GM12864 (cell line): ENCODE measurements at regions not wholly inside any gene's neighbourhood (a gene's known extent, or its start where the extent isn't known, plus 50 kb on each side); places are given as distances from the start of the nearest gene placed in this dataset.

Experiments used
- DNase-seq: peaks from one replicate; pipeline ENCODE4 v3.0.0-alpha.2; 2011; ENCODE audit warnings: low read depth
- H3K4me3 ChIP-seq: 2 replicates; pipeline ENCODE4 v1.5.1; 2011; ENCODE audit warnings: mild to moderate bottlenecking, low read depth, low read length, control low read depth
- TF ChIP-seq, protein P1 (sequence below): IDR thresholded peaks from 2 replicates; pipeline ENCODE4 v1.5.1; 2011; ENCODE audit warnings: low read depth, mild to moderate bottlenecking, moderate library complexity, low read length, control low read depth, inconsistent platforms; ENCODE audit errors: missing control alignments

DNA sequence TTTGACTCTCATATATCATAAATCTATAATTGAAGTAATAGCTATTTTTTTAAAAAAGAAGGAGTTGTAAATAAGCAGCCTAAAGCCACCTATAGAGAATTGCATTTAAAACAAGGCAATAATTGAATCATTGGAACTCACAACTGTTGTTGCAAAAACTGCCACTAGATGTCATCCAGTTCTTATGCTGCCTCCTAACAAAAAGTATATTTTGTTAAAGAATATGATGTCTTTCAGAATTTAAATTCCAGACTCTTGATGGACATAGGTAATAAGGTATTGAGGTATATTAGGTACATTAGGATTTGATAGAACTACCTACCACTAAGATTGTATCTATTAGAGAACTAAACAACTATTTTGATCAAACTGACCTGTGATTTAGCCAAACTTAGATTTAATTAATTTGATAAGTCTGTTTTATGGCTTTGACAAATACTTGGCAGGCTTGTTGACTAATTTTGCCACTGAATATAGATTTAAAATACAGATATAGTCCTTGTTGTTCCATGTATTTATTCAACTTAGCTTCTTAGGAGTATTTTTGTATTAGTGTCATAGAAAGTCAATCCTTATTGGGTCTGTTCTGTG, 401.4 kb downstream of the RPL10L start:
- DNase-seq, result no peak
- TF ChIP-seq, protein P1, sequence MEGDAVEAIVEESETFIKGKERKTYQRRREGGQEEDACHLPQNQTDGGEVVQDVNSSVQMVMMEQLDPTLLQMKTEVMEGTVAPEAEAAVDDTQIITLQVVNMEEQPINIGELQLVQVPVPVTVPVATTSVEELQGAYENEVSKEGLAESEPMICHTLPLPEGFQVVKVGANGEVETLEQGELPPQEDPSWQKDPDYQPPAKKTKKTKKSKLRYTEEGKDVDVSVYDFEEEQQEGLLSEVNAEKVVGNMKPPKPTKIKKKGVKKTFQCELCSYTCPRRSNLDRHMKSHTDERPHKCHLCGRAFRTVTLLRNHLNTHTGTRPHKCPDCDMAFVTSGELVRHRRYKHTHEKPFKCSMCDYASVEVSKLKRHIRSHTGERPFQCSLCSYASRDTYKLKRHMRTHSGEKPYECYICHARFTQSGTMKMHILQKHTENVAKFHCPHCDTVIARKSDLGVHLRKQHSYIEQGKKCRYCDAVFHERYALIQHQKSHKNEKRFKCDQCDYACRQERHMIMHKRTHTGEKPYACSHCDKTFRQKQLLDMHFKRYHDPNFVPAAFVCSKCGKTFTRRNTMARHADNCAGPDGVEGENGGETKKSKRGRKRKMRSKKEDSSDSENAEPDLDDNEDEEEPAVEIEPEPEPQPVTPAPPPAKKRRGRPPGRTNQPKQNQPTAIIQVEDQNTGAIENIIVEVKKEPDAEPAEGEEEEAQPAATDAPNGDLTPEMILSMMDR, result peak; percentile 44
- H3K4me3 ChIP-seq, result no peak overlapping the region

DNA sequence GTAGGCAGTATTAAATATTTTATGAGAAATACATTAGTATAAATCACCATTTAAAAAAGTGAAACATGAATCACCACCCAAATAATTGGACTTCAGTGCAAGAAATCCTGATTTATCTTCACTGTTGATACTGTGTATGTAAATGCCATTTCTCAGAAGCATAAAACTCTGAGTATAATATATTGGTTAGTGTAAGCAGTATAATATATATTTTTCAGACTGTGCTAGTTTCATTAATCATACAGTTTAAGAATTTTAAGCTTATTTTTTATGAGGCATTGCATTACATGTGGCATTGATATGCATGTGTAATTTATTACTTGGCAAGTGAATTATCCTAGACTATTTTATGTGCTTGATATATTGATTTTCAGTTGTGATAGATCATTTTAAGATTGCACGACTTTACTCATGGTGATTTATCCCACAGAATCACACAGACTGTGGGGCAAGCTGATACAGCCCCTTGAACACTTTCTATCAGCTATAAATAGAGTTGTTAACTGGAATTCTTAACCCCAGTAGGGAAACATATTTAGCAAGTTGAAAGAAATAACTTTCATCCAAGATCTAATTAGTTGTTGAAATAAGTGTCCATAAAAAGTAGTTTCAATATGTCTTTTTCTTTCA, 403.5 kb downstream of the RPL10L start:
- H3K4me3 ChIP-seq, result no peak overlapping the region
- no peak for DNase-seq
- TF ChIP-seq, protein P1, result no peak

DNA sequence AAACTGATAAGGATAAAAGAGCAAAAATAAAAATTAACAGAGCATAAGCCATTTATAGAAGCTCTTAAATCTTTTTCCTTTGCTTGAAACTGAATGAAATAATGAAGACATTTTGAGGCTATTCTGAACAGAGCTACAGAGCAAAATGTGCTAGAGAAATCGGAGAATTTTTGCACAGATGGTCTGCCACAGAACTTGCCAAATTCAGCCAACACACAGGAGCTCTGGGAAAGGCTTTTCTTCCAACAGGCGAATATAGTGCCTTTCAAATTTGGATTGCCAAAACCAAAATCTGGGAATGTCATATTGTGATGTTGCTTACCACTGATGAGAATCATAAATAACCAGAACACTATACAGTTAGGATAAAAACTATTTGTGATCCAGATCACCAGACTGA, 406.3 kb downstream of the RPL10L start:
- H3K4me3 ChIP-seq, result no peak overlapping the region
- no peak for DNase-seq
- TF ChIP-seq, protein P1, result no peak

DNA sequence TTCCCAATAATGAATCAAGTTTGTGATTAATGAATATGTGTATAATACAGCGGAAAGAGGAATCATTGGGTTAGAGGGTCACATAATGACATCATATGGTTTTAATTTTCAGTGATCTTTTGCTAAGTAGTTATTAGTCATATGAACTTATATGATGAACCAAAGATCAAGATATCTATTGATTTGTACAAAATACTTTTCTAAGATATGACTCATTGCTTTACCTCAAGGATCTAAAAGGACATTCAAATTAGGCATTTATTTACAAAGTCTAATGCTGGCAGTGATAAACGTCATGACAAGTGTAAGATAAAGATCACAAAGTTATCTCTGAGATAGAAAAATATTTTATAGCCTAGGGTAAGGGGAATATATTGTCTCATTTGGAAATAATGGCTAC, 417.8 kb downstream of the RPL10L start:
- no peak overlapping the region for H3K4me3 ChIP-seq
- TF ChIP-seq, protein P1, result no peak
- no peak for DNase-seq

DNA sequence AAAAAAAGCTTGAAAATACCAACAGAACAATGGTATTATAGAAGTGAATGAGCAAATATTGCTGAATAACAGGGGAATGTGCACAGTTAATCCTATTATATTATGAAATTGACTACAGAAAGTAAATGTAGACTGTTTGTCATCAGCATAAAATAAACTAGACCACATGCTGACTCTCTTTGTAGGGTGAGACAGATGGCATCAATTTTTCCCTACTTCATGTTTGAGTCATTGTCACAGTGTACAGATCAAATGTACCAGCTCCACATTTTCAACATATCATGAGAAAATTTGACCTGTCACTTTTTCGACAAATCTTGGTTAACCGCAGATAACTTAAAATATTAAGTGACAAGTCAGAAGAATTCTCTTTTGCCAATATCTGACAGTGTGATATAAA, 421.0 kb downstream of the RPL10L start:
- TF ChIP-seq, protein P1, result no peak
- DNase-seq, result no peak
- H3K4me3 ChIP-seq, result no peak overlapping the region

DNA sequence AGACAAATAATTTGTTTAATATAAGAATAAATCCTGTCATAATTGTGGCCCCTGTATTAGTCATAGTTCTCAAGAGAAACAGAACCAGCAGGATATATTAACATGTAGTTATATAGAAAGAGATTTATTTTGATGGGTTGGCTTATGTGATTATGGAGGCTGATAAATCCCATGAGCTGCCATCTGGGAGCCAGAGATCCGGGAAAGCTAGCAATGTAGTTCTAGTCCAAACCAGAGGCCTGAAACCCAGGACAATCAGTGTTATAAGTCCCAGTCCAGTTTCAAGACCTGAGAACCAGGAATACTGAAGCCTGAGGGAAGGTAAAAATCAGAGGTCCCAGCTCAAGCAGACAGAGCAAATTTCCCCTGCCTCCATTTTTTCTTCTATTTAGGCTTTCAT, 435.8 kb downstream of the RPL10L start:
- H3K4me3 ChIP-seq, result no peak overlapping the region
- DNase-seq, result no peak
- TF ChIP-seq, protein P1, result no peak

DNA sequence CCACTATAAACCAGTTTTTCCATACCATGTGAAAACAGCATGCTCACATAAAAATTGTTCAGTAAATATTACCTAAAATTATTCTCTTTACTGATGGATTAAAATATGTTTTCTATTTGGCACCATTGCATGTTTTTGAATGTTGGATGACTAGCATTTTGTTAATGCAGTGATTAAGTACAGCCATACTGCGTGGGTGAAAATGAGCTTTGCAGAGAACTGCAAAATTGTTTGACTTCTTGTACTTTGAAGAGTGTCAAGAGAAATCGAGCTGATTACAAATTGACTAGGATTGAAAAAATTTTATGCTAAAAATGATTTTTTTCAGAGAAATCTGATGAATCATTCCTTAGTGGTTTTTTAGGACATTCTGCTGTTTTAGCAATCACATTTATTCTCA, 452.9 kb downstream of the RPL10L start:
- DNase-seq, result no peak

More for the DNA sequence above, 452.9 kb downstream of the RPL10L start:
- H3K4me3 ChIP-seq, result no peak overlapping the region
- TF ChIP-seq, protein P1, result no peak
